GM20431 (cell line): ENCODE measurements at regions not wholly inside any gene's neighbourhood (a gene's known extent, or its start where the extent isn't known, plus 50 kb on each side); places are given as distances from the start of the nearest gene placed in this dataset.
"Not testable (repeated sequence)": the region's sequence is repeated elsewhere in the genome, so short reads cannot be mapped to it uniquely, and the experiment has no call there.

Experiments used
- in situ Hi-C: fragments of 300-500 bp; cut with MseI, MboI; formaldehyde crosslinking; loops from one replicate; pipeline ENCODE4 v1.15.0; 2020; ENCODE audit warnings: low sequenced_read_pairs; ENCODE audit not compliant: unreplicated experiment

GRCh38 chr21:28135646-28136045 is 857.0 kb downstream of the LTN1 start:
- in situ Hi-C loops = no loop called here

GRCh38 chr21:28133116-28133515 is 859.6 kb downstream of the LTN1 start:
- in situ Hi-C loops = no loop called here

GRCh38 chr21:28132713-28133112 is 860.0 kb downstream of the LTN1 start:
- in situ Hi-C loops = no loop called here

GRCh38 chr21:28127175-28127785 is 865.4 kb downstream of the LTN1 start:
- in situ Hi-C loops = no loop called here

- in situ Hi-C loops = no loop called here
Measured at GRCh38 chr21:28126521-28127174, 866.0 kb downstream of the LTN1 start.

- in situ Hi-C loops = no loop called here
Measured at GRCh38 chr21:28124541-28124940, 868.1 kb downstream of the LTN1 start.

- in situ Hi-C loops = no loop called here
Measured at GRCh38 chr21:28118570-28118969, 874.1 kb downstream of the LTN1 start.

- in situ Hi-C loops = not testable (repeated sequence)
Measured at GRCh38 chr21:28114986-28115385, 877.7 kb downstream of the LTN1 start.

GRCh38 chr21:28113718-28114117 is 879.0 kb downstream of the LTN1 start:
- in situ Hi-C loops = no loop called here

- in situ Hi-C loops = no loop called here
Measured at GRCh38 chr21:28112511-28112910, 880.2 kb downstream of the LTN1 start.

- in situ Hi-C loops = no loop called here
Measured at GRCh38 chr21:28111151-28111619, 881.5 kb downstream of the LTN1 start.

GRCh38 chr21:28110716-28111115 is 882.0 kb downstream of the LTN1 start:
- in situ Hi-C loops = no loop called here

GRCh38 chr21:28110074-28110473 is 882.6 kb downstream of the LTN1 start:
- in situ Hi-C loops = no loop called here

GRCh38 chr21:28106370-28106890 is 886.2 kb downstream of the LTN1 start:
- in situ Hi-C loops = no loop called here

- in situ Hi-C loops = no loop called here
Measured at GRCh38 chr21:28104346-28104745, 888.3 kb downstream of the LTN1 start.

GRCh38 chr21:28100366-28100765 is 892.3 kb downstream of the LTN1 start:
- in situ Hi-C loops = no loop called here

- in situ Hi-C loops = no loop called here
Measured at GRCh38 chr21:28099001-28099705, 893.5 kb downstream of the LTN1 start.

- in situ Hi-C loops = no loop called here
Measured at GRCh38 chr21:28091466-28091865, 901.2 kb downstream of the LTN1 start.

GRCh38 chr21:28090546-28090945 is 902.1 kb downstream of the LTN1 start:
- in situ Hi-C loops = no loop called here

- in situ Hi-C loops = no loop called here
Measured at GRCh38 chr21:28089599-28090441, 902.9 kb downstream of the LTN1 start.
